HEK293 (cell line): ENCODE measurements at regions not wholly inside any gene's neighbourhood (a gene's known extent, or its start where the extent isn't known, plus 50 kb on each side); places are given as distances from the start of the nearest gene placed in this dataset.

Experiments used
- SALL2 ChIP-seq: fragments of 450-650 bp; formaldehyde crosslinking; IDR thresholded peaks from 2 replicates; pipeline ENCODE4 v1.5.0; 2017; ENCODE audit warnings: missing biosample characterization, mild to moderate bottlenecking, missing genetic modification characterization, borderline replicate concordance
- TCF7L2 ChIP-seq: IDR thresholded peaks from 2 replicates; pipeline ENCODE4 v1.6.1; 2011; ENCODE audit warnings: low read depth, mild to moderate bottlenecking, inconsistent platforms, low read length, moderate library complexity, borderline replicate concordance
- YY1 ChIP-seq: fragments of 450-650 bp; formaldehyde crosslinking; IDR thresholded peaks from 2 replicates; pipeline ENCODE4 v1.5.1; 2018; ENCODE audit warnings: missing biosample characterization, missing genetic modification characterization
- ZNF157 ChIP-seq: fragments of 450-650 bp; formaldehyde crosslinking; IDR thresholded peaks from 2 replicates; pipeline ENCODE4 v1.5.1; 2016; ENCODE audit warnings: missing biosample characterization, missing genetic modification characterization
- ZNF580 ChIP-seq: fragments of 450-650 bp; formaldehyde crosslinking; IDR thresholded peaks from 2 replicates; pipeline ENCODE4 v1.5.1; 2016; ENCODE audit warnings: missing biosample characterization, missing genetic modification characterization
- TF ChIP-seq, protein P1 (sequence below): fragments of 450-650 bp; formaldehyde crosslinking; IDR thresholded peaks from 2 replicates; pipeline ENCODE4 v1.5.1; 2016; ENCODE audit warnings: missing biosample characterization, missing genetic modification characterization, borderline replicate concordance
- TF ChIP-seq, protein P2 (sequence below): fragments of 450-650 bp; formaldehyde crosslinking; IDR thresholded peaks from 2 replicates; pipeline ENCODE4 v1.5.1; 2016; ENCODE audit warnings: missing biosample characterization, missing genetic modification characterization

DNA sequence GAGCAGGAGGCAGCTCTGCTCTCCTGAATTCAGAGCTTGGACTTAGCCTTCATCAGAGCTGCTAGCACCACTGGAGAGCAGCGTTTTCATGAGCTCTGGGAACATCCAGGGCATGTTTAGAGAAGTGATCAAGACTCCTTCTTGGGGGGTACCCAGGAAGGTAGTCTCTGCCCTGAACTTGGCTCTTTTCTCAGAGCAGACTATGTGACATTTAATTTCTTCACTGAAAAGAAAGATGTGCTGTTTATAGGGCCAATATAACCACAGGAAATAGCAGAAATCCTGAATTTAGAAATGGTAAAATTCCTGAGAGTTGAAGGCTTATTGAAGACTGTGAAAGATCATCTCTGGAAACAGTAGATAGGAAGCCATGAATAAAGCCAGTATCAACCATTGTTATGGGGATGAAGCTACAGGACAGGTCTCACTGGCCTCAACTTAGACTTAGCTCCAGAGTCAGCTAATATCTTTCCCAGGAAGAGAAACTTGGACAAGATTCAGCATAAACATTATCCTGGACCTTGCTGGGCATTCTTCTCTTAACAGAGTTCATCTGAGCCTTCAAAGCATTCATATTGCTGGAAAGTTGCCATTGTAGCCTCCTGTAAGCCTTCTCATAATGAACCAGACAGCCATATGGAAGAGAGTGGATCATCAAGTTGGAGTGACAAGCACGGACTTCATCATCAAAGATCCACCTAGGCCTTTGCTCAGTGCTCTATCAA is 386.6 kb upstream of the THBS1 start:
- TF ChIP-seq TCF7L2: no peak
- TF ChIP-seq, protein P1, sequence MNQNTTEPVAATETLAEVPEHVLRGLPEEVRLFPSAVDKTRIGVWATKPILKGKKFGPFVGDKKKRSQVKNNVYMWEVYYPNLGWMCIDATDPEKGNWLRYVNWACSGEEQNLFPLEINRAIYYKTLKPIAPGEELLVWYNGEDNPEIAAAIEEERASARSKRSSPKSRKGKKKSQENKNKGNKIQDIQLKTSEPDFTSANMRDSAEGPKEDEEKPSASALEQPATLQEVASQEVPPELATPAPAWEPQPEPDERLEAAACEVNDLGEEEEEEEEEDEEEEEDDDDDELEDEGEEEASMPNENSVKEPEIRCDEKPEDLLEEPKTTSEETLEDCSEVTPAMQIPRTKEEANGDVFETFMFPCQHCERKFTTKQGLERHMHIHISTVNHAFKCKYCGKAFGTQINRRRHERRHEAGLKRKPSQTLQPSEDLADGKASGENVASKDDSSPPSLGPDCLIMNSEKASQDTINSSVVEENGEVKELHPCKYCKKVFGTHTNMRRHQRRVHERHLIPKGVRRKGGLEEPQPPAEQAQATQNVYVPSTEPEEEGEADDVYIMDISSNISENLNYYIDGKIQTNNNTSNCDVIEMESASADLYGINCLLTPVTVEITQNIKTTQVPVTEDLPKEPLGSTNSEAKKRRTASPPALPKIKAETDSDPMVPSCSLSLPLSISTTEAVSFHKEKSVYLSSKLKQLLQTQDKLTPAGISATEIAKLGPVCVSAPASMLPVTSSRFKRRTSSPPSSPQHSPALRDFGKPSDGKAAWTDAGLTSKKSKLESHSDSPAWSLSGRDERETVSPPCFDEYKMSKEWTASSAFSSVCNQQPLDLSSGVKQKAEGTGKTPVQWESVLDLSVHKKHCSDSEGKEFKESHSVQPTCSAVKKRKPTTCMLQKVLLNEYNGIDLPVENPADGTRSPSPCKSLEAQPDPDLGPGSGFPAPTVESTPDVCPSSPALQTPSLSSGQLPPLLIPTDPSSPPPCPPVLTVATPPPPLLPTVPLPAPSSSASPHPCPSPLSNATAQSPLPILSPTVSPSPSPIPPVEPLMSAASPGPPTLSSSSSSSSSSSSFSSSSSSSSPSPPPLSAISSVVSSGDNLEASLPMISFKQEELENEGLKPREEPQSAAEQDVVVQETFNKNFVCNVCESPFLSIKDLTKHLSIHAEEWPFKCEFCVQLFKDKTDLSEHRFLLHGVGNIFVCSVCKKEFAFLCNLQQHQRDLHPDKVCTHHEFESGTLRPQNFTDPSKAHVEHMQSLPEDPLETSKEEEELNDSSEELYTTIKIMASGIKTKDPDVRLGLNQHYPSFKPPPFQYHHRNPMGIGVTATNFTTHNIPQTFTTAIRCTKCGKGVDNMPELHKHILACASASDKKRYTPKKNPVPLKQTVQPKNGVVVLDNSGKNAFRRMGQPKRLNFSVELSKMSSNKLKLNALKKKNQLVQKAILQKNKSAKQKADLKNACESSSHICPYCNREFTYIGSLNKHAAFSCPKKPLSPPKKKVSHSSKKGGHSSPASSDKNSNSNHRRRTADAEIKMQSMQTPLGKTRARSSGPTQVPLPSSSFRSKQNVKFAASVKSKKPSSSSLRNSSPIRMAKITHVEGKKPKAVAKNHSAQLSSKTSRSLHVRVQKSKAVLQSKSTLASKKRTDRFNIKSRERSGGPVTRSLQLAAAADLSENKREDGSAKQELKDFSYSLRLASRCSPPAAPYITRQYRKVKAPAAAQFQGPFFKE (tag by site-specific recombination): no peak
- no peak for TF ChIP-seq ZNF157 (tag by site-specific recombination)
- no peak for TF ChIP-seq YY1 (tag by site-specific recombination)
- TF ChIP-seq, protein P2, sequence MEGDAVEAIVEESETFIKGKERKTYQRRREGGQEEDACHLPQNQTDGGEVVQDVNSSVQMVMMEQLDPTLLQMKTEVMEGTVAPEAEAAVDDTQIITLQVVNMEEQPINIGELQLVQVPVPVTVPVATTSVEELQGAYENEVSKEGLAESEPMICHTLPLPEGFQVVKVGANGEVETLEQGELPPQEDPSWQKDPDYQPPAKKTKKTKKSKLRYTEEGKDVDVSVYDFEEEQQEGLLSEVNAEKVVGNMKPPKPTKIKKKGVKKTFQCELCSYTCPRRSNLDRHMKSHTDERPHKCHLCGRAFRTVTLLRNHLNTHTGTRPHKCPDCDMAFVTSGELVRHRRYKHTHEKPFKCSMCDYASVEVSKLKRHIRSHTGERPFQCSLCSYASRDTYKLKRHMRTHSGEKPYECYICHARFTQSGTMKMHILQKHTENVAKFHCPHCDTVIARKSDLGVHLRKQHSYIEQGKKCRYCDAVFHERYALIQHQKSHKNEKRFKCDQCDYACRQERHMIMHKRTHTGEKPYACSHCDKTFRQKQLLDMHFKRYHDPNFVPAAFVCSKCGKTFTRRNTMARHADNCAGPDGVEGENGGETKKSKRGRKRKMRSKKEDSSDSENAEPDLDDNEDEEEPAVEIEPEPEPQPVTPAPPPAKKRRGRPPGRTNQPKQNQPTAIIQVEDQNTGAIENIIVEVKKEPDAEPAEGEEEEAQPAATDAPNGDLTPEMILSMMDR (tag by site-specific recombination): no peak
- no peak for TF ChIP-seq ZNF580 (tag by site-specific recombination)
- TF ChIP-seq SALL2 (tag by site-specific recombination): no peak
